PC-9 (cell line): ENCODE measurements at regions not wholly inside any gene's neighbourhood (a gene's known extent, or its start where the extent isn't known, plus 50 kb on each side); places are given as distances from the start of the nearest gene placed in this dataset.

Source experiments
- CTCF ChIP-seq: fragments of 200-600 bp; sonication (generic); conservative IDR thresholded peaks from 2 replicates; pipeline ENCODE4 v1.6.1; 2017; ENCODE audit warnings: mixed run types, antibody characterized with exemption, mild to moderate bottlenecking, moderate library complexity
- EZH2 ChIP-seq: fragments of 200-600 bp; sonication (generic); IDR thresholded peaks from 2 replicates; pipeline ENCODE4 v1.8.0; 2017; ENCODE audit warnings: antibody characterized with exemption, low read depth

- TF ChIP-seq CTCF (no peak), EZH2 (no peak)
Observed at GRCh38 chr5:52283221-52283620, 504.5 kb upstream of the ITGA1 start.
